ENCODE measurements at regions not wholly inside any gene's neighbourhood (a gene's known extent, or its start where the extent isn't known, plus 50 kb on each side); places are given as distances from the start of the nearest gene placed in this dataset.

DNA sequence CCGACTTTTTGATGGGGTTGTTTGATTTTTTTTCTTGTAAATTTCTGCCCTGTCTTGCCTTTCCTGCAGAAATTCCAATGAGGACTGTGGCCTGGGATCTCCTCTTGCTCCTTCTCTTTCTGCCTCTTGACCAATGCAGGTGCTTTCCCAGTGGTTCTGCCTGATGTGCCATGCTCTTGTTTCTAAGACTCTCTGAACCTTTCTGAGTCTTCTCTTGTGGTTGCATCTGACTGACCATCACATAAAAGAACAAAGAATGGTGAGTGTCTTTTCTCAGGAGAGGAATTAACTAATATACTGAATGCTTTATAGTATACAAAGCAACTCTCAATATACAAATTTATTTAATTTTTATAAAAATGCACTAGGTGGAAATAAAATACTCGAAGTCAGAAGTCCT, 424.6 kb downstream of the TRIB2 start:
- TF ChIP-seq, protein P1, sequence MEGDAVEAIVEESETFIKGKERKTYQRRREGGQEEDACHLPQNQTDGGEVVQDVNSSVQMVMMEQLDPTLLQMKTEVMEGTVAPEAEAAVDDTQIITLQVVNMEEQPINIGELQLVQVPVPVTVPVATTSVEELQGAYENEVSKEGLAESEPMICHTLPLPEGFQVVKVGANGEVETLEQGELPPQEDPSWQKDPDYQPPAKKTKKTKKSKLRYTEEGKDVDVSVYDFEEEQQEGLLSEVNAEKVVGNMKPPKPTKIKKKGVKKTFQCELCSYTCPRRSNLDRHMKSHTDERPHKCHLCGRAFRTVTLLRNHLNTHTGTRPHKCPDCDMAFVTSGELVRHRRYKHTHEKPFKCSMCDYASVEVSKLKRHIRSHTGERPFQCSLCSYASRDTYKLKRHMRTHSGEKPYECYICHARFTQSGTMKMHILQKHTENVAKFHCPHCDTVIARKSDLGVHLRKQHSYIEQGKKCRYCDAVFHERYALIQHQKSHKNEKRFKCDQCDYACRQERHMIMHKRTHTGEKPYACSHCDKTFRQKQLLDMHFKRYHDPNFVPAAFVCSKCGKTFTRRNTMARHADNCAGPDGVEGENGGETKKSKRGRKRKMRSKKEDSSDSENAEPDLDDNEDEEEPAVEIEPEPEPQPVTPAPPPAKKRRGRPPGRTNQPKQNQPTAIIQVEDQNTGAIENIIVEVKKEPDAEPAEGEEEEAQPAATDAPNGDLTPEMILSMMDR (IDR thresholded peaks at IDR 0.05): no peak
- TF ChIP-seq POLR2A (IDR thresholded peaks at IDR 0.05): no peak

Measured in heart left ventricle (tissue), 13 donors.